ENCODE measurements at regions not wholly inside any gene's neighbourhood (a gene's known extent, or its start where the extent isn't known, plus 50 kb on each side); places are given as distances from the start of the nearest gene placed in this dataset.
"Not testable (repeated sequence)": the region's sequence is repeated elsewhere in the genome, so short reads cannot be mapped to it uniquely, and the experiment has no call there.

DNA sequence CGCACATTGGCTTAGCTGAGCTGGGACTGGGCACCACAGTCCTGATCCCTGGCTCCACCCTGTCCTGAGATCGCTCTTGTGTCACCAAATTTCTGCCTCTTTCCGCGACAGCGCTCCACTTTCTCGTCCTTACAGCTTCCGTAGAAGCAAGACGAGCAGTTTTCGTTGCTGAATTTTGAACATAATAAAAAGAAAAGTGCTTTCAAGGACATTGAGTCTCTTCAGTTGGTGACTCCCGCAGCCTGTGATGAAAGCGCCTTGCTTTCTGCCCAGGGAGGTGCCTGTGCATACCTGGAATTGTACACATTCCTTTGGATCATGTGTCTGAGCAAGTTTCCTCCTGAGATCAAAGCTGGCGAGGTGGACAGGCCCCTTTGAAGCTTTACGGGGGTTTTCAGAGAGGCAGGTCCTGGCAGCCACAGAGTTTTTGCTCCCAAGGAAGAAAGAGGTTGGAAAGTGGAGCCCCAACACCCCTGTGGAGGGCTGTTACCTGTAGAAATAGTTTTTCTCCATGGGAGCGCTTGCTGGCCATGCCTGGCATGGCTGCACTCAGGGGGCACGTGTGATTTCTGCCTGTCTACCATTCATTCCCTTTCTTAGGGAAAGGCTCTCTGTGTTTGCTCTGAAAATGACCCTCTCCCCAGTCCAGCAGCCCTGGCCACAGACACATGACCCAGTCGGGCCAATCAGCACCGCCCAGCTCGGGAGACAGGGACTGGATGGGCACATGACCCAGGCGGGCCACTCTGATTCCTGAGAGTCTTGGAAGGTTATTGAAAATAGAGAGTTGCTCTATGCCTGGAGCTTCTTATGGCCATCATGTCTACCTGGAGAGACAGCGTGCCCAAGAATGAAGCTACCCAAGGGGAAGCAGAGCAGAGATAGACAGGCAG is 115.6 kb upstream of the OTOS start:
- no peak for DNase-seq

DNA sequence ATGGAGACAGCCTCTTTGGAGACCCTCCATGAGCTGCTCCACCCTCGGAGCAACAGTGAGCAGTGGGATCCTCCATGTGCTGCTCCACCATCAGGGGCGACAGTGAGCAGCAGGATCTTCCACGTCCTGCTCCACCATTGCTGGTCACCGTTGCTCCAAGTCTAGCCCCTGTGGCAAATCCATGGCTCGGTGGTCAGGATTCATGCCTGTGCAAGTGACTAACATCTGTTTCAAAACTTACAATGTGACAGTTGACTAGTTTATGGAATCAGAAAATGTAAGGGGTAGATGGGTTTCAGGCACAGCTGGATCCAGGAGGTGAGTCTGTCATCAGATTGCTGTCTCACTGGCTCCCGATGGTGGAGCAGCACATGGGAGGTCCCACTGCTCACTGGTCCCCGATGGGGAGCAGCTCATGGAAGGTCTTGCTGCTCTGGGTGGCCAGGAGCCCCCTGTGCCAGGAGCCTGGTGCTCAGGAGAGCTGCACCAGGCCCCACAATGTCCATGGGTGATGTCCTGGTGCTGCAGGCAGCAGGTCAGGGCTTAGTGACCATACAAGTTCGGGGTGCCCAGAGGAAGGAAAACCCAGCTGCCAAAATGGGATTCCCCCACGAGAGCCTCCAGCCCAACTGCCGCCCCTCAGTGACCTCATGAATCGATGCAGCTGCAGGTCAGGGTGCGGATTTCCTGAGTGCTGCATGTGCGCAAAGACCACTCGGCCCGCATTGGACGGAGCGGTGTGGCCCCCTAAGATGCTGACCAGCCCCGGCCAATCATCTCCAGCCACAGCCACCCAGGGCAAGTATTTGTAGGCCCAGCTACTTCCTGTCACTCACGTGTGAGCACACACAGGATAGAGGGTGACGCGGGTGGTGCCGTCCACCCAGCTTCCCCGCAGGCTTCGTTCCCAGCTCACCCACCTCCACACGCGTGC is 116.5 kb upstream of the OTOS start:
- no peak for DNase-seq

DNA sequence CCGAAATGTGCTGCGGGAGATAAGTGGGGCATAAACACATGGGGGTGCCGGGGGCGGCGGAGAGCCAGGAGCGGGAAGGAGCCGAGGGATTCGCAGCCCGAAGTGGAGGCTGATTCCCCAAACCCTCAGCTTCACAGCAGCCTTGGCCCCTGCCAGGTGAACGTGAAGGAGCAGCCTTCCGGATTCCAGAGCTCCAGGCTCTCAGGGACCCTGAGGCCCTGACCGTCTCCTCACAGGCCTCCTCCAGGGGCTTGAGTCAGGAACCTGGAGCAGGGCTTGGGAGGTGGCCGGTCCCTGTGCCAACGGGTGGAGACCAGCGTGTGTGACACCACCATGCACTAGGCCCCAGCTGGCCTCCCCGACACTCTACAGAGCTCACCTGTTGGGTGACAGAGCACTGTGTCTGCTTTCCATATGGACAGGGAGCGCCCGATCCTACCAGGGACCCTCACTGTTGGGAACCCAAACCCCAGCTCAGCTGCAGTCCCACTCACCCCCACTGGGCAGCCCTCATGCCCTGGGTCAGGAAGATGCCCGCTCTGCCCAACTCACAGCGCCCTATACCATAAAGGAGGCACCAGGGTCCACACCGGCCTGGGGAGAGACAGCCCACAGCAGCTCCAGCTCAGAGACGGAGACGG is 117.6 kb upstream of the OTOS start:
- no peak for DNase-seq

DNA sequence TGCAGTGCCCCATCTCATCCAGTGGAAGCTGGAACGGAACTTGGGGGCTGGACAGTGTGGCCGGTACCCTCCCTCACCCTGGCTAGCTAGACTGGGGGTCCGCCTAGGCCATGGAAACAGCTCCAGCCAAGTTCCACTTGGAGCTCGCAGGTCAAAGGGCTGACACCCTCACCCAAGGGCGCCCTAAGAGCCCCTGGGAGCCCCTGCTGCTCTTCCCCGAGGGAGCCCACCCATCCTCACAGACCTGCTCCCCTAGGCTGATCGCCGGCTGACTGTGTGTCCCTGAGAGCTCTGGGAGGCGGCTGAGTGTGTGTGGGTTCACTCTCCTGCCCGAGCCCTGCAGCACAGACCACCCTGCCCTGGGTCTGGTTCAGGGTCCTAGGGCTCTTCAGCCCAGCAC is 118.2 kb upstream of the OTOS start:
- DNase-seq: no peak

DNA sequence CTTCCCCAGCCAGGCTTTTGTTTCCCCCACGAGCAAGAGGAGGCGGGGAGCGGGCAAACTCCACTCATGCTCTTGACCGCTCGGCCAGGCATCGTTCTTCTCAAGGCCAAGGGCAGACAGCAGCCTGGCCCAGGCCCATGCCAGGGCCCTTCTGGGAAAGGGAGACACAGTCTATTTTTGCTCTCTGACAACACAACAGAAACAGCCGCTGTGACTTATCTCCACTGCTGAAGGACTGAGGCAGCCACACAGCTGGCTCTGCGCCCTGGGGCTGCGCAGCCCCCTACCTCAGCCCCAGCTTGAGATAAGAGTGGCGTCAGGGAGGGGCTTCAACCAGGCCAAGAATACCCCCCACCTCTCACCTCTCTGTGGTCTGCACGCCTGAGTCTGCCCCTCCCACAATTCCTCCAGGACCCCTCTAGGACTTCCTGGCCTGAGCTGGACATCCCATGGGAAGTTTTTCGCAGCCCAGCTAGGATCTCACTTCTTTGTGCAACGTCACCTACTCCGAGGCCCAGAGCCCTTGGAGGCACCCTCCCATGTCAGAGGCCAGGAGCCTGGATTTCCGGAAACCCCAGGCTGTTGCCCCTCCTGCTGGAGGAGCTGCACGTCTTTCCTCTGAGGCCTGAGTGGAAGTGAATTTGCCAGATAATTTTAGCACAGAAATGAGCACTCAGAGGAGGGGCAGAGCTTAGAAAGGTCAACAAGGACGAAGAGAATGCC is 118.9 kb upstream of the OTOS start:
- no peak for DNase-seq

DNA sequence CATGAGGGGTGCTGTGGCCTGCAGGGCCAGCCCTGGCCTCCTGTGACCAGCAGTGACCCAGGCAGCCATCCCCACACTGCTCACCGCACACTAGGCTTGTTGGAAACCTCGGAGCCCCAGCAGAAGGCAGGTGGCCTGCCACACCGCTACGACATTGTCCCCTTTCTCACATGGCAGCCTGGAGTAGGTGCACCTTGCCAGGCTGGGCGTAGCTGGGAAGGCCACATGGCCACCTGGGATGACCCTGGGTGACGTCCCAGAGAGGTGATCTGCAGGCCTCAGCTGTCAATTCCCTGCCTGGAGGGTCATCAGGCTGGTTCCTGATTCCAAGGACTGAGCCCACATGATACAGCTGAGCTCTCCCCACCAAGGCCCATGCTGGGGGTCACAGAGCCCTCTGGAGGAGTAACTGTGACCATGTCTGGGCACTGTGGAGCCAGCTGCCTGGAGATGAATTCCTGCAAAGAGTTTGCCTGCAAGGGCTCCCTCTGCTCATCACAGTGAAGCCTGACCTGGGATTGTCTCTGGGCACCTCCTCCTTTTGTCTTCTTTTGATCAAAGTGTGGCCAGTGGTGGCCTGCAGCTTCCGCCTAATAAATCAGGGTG is 119.6 kb upstream of the OTOS start:
- no peak for DNase-seq

DNA sequence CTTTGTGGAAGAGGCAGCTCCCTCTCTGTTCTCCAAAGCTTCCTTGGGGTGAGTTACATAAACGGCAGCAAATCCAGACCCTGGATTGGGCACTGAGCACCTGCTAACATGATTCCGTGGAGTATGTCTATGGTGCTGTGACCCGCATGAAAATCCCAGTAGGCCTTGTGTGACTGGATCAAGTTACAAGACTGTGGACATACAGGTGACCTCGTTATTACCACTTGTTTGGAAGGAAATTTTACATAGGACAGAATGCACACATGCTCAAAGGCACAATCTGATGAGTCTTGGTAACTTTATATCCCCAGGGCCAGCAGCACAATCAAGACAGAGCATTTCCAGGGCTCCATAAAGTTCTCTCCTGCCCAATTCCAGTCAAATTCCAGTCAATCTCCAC is 120.2 kb upstream of the OTOS start:
- no peak for DNase-seq

DNA sequence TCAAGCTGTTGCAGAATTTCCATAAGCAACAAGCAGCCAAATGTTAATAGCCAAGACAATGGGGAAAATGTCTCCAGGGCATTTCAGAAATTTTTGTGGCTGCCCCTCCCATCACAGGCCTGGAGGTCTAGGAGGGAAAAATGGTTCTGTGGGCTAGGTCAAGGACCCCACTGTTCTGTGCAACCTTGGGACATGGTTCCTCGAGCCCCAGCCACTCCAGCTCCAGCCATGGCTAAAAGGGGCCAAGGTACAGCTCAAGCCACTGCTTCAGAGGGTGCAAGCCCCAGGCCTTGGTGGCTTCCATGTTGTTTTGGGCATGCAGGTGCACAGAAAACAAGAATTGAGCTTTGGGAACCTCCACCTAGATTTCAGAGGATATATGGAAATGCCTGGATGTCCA is 122.1 kb upstream of the OTOS start:
- not testable (repeated sequence) for DNase-seq

DNA sequence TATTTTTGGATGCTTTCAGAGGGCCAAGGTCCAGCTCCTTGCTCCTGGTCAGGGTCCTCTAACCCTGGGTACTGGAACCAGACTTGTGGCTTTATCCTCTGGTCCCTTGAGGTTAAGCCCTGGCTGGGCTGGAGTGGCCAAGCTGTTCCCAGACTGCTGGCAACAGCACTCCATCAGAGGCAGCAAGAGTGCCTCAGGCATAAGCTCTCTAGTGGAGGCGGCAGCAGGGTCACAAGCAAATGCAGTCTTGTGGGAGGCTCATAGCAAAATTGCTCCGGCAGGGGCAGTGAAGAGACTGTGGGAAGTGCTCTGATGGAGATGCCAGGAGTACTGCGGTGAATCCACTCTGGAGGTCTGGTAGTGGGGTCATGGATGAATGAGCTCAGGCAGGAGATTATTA is 128.9 kb upstream of the OTOS start:
- no peak for DNase-seq

DNA sequence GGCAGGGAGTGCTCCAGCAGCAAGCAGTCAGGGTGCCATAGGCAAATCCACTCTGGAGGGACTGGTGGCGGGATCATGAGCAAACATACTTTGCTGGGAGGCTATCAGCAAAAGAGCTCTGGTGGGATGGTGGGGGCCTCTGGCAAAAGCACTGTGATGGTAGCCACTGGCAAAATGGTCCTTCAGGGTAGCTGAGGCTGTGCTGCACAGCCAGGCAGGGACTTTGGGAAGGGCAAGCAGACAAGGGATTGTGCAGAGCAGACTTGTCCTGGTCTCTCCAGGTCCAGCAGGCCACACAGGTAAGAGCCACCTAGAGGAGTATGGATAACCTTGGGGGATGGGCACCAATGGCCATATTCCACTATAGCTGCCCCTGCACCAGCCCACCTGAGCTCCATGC is 129.4 kb upstream of the OTOS start:
- DNase-seq: no peak

DNA sequence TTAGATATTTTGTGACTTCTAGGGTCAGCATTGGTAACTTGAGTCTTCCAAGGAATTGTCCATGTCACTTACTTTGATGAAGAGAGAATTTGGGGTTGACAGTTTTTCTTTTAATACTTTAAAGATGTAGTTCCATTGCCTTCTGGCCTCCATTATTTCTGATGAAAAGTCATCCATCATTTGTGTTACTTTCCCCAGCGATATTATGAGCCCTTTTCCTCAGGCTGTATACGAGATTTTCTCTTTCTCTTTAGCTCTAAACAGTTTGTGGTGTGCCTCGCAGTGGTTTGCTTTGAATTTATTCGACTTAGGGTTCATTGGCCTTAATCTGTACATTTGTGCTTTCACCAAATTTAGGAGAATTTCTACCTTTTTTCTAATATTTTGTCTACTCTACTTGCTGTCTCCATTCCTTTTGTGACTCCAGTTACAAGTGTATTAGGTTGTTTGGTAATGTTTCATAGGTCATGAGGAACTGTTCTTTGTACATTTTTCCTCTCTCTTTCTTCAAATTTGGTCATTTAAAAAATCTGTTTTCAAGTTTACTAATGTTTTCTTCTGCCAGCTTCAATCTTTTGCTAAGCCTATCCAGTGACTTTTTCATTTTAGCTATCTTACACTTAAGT is 131.4 kb upstream of the OTOS start:
- DNase-seq: no peak

DNA sequence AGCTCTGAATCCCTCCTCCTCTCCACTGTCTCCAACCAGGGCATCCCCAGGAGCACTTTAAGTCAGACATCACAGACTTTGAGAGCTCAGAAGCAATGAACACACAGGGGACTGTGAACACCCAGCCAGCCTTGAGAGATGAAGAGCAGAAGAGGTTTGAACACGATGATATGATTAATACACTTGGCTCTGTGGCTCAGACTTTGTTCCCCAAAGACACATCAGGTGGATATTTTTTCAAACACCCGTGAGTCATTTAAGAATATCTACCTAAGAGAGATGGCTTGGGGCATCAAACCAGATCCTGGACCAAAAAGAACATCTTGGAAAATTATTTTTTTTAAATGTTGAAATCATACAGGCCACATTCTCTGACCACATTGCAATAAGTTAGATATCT is 134.9 kb upstream of the OTOS start:
- no peak for DNase-seq

DNA sequence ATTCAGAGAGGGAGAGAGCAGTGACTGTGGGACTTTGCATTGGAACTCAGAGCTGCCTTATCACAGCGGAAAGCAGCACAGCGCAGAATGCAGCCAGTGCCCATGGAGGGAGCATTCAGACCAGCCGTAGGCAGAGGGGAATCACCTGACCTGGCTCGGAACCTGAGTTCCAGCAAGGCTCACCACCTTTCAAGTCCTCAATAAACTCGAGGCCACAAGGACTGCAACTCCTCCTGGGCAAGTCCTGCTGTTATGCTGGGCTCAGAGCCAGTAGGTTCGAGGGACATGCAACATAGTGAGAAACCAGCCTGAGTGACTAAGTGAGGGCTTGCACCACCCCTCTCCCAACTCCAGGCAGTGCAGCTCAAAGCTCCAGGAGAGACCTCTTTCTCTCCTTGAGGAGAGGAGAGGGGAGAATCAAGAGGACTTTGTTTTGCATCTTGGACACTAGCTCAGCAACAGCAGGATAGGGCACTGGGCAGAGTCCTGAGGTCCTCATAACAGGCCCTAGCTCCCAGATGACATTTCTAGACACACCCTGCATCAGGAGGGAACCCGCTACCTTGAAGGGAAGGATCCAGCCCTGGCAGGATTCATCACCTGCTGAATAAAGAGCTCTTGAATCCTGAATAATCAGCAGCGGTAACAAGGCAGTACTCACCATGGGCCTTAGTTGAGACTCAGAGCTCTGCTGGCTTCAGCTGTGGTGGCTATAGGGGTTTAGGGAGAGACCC is 136.8 kb upstream of the OTOS start:
- no peak for DNase-seq

DNA sequence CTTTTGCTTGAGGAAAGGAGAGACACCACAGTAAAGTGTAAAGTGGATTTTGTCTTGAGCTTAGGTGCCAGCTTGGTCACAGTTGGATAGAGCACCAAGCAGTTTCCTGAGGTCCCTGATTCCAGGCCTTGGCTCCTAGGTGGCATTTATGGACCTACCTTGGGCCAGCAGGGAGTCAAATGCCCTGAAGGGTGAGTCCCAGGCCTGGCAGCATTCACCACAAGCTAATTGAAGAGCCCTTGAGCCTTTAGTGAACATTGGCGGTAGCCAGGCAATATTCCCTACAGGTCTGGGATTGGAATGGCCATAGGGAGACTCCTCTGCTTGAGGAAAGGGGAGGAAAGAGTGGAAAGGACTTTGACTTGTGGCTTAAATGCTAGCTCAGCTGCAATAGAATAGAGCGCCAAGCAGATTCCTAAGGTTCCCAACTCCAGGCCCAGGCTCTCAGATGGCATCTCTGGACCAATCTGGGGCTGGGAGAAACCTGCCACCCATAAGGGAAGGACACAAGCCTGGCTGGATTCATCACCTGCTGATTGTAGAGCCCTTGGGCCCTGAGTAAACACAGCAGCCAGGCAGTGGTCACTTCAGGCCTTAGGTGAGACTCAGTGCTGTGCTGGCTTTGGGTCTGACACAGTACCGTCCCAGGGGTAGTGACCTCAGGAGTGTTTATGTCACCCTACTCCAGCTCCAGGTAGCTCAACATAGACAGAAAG is 137.5 kb upstream of the OTOS start:
- no peak for DNase-seq

DNA sequence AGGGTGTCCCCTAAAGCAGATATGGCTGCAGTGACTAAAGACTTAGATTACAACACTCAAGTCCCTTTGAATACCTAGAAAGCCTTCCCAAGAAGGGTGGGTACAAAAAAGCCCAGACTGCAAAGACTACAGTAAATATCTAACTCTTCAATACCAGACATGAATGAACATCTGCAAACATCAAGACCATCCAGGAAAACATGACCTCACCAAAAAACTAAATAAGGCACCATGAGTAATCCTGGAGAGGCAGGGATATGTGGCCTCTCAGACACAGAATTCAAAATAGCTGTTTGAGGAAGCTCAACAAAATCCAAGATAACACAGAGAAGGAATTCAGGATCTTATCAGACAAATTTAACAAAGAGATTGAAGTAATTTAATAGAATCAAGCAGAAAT is 138.2 kb upstream of the OTOS start:
- no peak for DNase-seq

DNA sequence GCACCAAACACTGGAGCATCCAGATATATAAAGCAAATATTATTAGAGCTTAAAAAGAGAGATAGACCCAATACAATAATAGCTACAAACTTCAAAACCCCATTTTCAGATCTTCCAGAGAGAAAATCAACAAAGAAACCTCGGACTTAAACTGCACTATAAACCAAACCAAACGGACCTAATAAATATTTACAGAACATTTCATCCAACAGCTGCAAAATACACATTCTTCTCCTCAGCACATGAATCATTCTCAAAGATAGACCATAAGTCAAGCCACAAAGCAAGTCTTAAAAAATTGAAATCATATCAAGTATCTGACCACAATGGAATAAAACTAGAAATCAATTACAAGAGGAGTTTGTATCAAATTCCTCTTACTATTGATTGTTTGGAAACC is 140.2 kb upstream of the OTOS start:
- DNase-seq: no peak

DNA sequence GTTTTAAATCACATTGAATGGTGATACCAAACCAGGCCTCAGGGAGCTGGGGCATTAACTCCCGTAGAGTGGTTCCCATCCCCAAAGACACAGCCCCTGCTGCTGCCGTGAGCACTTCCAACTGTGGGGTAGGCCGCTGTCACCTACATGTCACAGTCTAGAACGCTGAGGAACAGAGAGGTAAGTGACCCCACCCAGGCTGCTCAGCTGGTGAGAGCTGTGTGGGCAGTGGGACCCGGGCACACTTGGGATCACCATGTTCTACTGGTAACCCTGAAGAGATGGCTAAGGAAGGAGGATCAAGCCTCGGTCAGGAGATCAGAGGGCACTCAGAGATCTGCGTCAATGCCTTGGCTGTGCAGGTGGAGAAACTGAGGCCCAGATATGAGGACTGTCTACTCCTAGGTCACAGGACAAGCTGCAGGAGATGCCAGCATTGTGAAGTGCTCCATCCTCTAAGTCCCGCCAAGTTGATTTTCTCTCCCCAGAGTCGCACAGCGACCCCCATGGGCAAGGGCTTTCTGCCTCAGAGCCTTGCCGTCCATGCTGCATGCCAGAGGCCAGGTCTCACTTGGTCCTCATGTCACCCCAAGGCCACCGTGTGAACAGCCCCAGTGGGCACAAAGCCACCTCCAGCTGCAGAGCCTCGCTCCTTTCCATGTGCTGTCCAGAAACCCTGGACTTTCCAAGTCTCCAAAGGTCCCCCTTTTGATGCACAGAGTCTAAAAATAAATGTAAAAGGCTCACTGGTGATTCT is 144.2 kb upstream of the OTOS start:
- DNase-seq: no peak

DNA sequence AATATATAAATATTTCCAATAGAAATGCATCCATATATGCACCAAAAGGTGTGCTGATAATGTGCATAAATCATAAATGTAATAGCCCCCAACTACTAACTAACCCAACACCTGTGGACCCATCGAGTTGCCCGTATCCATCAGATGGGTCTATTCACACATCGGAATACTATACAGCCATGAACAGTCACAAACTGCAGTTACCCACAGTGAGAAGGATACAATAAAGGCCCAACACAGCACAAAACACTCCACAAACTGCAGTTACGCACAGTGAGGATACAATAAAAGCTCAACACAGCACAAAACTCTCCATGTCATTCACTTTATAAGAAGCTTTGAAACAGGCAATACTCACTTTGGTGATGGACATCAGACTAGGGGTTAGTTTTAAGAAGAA is 145.3 kb upstream of the OTOS start:
- no peak for DNase-seq

DNA sequence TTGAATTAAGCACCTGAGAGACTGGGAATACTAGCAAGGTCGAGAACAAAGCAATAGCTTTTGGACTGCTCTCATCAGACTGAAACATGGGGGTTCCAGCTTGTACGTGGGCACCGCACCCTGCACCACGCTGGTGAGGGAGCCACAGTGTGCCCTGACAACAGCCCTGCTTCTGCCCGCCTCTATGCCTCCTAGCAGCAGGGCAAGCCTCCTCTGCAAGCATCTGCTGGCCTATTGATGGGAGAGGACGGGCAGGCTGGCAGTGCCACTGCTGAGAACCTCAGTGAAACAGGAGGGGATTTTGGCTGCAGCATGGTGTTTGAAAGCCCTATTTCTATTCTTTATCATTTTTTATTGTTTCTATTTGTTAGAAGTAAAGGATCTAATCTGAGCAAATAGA is 146.1 kb upstream of the OTOS start:
- DNase-seq: no peak

DNA sequence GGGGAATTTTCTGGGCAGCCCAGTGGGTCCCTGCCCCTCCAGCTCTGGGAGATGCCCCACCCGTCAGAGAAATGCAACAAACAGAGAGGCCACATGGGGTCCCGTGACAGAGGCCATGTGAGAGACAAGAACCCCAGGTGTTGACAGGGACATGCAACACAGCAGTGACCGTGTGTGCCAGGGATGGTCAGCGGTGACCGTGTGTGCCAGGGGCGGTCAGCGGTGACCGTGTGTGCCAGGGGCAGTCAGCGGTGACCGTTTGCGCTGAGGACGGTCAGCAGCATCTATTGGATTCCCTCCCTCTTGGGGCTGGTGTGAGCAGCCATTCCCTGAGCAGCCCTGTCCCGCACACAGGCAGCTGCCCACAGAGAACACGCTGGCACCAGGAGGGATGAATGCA is 146.6 kb upstream of the OTOS start:
- DNase-seq: no peak
